AG04450 (cell line): ENCODE measurements at regions not wholly inside any gene's neighbourhood (a gene's known extent, or its start where the extent isn't known, plus 50 kb on each side); places are given as distances from the start of the nearest gene placed in this dataset.

ENCODE experiments used
- CTCF ChIA-PET: fragments of 300-600, 350-600 bp; formaldehyde crosslinking; extraction: SDS; loops from one replicate; lab custom pipeline; 2022; ENCODE audit warnings: antibody characterized with exemption, inconsistent platforms; lab: Charles Lee
- POLR2A ChIA-PET: fragments of 350-600 bp; formaldehyde crosslinking; extraction: SDS; loops from one replicate; lab custom pipeline; 2021; ENCODE audit warnings: antibody characterized with exemption, inconsistent platforms; lab: Yijun Ruan, JAX
- DNase-seq: peaks from one replicate; pipeline ENCODE4 v3.0.0-alpha.2; 2011; ENCODE audit warnings: low read depth, low spot score
- H3K27ac ChIP-seq: one replicate; pipeline ENCODE4 v1.5.1; 2012; ENCODE audit warnings: low read depth, low read length, control low read depth
- H3K27me3 ChIP-seq: one replicate; pipeline ENCODE4 v1.6.0; 2012; ENCODE audit warnings: low read length; ENCODE audit not compliant: control insufficient read depth, insufficient read depth
- H3K4me3 ChIP-seq: 2 replicates; pipeline ENCODE4 v1.5.1; 2011; ENCODE audit warnings: mild to moderate bottlenecking, low read depth, low read length, control low read depth
- H3K9me3 ChIP-seq: 2 replicates; pipeline ENCODE4 v1.5.1; 2012; ENCODE audit warnings: low read length; ENCODE audit not compliant: control insufficient read depth, insufficient read depth
- TF ChIP-seq, protein P1 (sequence below): IDR thresholded peaks from 2 replicates; pipeline ENCODE4 v1.5.1; 2011; ENCODE audit warnings: low read depth, low read length, control low read depth, inconsistent platforms

DNA sequence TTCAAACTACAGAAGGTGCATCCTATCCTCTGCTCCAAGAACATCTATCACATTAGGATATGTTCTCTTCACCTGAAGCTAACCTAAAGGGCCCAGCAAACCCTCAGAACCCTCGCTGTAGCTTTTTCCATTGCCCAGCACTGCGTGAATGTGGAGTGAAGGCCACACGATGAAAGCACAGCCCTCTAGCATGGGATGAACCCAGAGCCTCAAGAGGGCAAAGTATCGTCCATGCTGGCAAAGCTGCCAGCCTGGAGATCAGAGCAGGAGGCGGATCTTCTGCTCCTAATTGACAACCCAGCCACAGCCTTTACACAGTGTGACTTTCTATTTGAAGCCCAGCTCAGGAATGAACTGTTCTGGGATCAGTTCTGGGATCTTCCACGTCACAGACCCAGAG is 65.1 kb upstream of the USP47 start:
- DNase-seq: no peak
- Histone ChIP-seq H3K27me3 (peaks cover 49% of the 10 kb centered on the region), H3K27ac (no peak overlapping the region), H3K4me3 (no peak overlapping the region), H3K9me3 (no peaks in the 10 kb centered on the region)
- ChIA-PET CTCF (interaction anchor here (0.6 to 1.7 kb wide), 6 partner anchors 9 to 1006 kb away, joined by 3 to 8 read pairs (median 4); no protein-coding TSS in a partner anchor), POLR2A (interaction anchor here (1.0 kb wide), 1 partner anchor 968 kb away, joined by 3 read pairs; the partner anchor contains the start of gene EIF4G2)
- TF ChIP-seq, protein P1, sequence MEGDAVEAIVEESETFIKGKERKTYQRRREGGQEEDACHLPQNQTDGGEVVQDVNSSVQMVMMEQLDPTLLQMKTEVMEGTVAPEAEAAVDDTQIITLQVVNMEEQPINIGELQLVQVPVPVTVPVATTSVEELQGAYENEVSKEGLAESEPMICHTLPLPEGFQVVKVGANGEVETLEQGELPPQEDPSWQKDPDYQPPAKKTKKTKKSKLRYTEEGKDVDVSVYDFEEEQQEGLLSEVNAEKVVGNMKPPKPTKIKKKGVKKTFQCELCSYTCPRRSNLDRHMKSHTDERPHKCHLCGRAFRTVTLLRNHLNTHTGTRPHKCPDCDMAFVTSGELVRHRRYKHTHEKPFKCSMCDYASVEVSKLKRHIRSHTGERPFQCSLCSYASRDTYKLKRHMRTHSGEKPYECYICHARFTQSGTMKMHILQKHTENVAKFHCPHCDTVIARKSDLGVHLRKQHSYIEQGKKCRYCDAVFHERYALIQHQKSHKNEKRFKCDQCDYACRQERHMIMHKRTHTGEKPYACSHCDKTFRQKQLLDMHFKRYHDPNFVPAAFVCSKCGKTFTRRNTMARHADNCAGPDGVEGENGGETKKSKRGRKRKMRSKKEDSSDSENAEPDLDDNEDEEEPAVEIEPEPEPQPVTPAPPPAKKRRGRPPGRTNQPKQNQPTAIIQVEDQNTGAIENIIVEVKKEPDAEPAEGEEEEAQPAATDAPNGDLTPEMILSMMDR: no peak

DNA sequence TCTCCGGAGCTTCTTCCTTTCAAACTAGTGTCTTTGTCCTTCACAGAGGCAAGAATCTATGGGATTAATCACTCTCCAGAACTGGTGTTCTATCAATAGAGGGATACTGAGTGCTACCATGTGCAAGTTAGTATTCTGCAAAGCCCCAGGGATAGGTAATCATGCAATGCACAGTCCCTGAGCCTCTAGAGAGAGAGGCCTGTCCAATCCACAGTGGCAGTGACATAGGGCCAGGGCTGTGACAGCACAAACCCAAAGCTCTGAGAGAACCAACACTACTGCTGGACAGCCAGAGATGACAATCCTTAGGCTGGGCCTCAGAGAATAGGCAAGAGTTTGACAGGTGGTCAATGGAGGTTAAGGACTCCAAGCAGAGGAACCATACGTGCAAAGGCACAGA is 66.8 kb upstream of the USP47 start:
- TF ChIP-seq, protein P1: no peak
- Histone ChIP-seq H3K27ac (no peak overlapping the region), H3K27me3 (peaks cover 58% of the 10 kb centered on the region), H3K4me3 (no peak overlapping the region), H3K9me3 (no peaks in the 10 kb centered on the region)
- no peak for DNase-seq
- POLR2A ChIA-PET: no interaction called here
- CTCF ChIA-PET: no interaction called here

DNA sequence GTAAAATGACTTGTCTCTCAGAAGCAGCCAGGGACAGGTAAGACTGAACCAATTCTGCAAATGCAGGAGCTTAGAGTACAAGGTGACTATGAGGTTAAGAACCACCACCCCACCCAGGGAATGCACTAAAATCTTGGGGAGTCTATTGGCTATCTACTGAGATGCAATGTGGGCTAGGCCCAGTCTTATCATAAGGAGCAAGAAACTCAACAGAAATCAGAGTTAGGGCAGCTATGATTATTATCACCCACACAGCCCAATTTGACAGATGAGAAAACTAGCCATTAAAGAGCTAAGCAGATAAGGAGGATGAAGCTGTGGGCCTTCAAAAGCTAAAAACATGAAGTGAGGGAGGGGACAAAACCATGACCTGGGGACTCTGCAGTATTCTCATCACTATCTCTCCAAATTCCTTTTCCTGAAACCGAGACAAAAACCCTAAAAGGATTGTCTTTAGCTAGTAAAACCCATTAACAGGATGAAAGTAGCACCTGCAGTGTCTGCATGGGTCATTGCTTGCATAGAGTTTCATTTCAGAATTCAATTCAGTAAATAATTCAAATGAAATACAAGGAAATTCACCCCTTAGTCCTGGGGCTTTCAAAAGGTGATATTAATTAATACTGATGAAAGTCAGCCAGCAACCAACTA is 68.8 kb upstream of the USP47 start:
- no peak for DNase-seq
- H3K27me3 ChIP-seq: peaks cover 59% of the 10 kb centered on the region
- H3K4me3 ChIP-seq: no peak overlapping the region
- no peaks in the 10 kb centered on the region for H3K9me3 ChIP-seq
- POLR2A ChIA-PET: no interaction called here
- no peak overlapping the region for H3K27ac ChIP-seq
- TF ChIP-seq, protein P1: no peak
- CTCF ChIA-PET: interaction anchor here (0.6 kb wide), 1 partner anchor 745 kb away, joined by 4 read pairs; no protein-coding TSS in a partner anchor

DNA sequence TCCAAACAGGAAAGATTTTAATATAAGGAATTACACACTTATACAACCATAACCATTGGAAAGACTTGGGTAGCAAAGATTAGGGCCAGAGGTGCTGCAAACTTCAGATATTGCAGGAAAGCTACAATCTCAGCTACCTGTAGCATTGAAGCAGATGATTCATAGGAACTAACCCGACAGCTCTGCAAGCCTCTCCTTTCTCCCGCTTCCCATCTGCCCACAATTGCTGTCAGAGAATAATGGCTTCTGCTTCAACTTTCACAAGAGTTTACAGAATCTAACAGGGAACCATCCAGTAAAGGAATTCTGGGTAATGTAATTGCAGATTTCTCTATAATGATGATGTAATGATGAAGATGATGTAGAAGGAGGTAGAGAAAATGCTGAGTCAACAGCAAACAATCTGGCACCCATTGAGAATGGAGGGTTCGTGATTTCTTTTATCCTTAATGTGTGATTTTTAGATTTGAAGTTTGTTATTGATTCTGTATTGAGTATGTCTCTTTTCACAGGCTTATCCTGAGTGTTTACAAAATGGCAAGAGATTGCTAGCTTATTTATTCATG is 70.8 kb upstream of the USP47 start:
- no peak overlapping the region for H3K4me3 ChIP-seq
- ChIA-PET POLR2A (no interaction called here), CTCF (interaction anchor here (0.5 kb wide), 1 partner anchor 564 kb away, joined by 4 read pairs; no protein-coding TSS in a partner anchor)
- H3K27me3 ChIP-seq: peaks cover 46% of the 10 kb centered on the region
- TF ChIP-seq, protein P1: no peak
- no peak overlapping the region for H3K27ac ChIP-seq
- no peaks in the 10 kb centered on the region for H3K9me3 ChIP-seq
- DNase-seq: no peak

DNA sequence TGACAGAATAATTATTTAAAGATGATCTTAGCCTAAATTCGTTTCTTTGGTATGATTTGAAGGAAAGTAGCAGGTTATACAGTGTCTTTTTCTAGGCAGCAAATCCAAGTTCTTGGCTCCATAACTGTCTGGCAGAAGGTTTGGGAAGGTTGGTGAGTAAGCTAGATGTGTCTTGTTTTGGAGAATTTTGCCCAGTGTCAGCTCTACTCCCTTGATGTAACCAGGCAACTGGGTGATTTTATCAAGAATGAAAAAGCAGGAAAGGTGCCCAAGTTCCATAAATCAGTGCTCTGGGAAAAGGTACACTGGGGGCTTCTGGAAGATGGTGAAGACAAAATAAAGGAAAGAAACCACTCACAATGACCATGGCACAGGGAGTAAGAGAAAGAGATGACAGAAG is 71.5 kb upstream of the USP47 start:
- DNase-seq: no peak
- ChIA-PET POLR2A (no interaction called here), CTCF (no interaction called here)
- H3K27me3 ChIP-seq: peaks cover 41% of the 10 kb centered on the region
- no peak overlapping the region for H3K27ac ChIP-seq
- no peaks in the 10 kb centered on the region for H3K9me3 ChIP-seq
- TF ChIP-seq, protein P1: no peak
- no peak overlapping the region for H3K4me3 ChIP-seq
